HFF-Myc (cell line): ENCODE measurements at regions not wholly inside any gene's neighbourhood (a gene's known extent, or its start where the extent isn't known, plus 50 kb on each side); places are given as distances from the start of the nearest gene placed in this dataset.

ENCODE experiments used
- DNase-seq: peaks from one replicate; pipeline ENCODE4 v3.0.0-alpha.2; 2011; ENCODE audit warnings: low read depth; ENCODE audit errors: extremely low read depth
- H3K4me3 ChIP-seq: replicated peaks from 2 replicates; pipeline ENCODE4 v1.5.1; 2011; ENCODE audit warnings: low read depth, mild to moderate bottlenecking, control low read depth, low read length
- TF ChIP-seq, protein P1 (sequence below): IDR thresholded peaks from 2 replicates; pipeline ENCODE4 v1.5.1; 2012; ENCODE audit warnings: mild to moderate bottlenecking, low read depth, low read length, control low read depth; ENCODE audit errors: missing control alignments

DNA sequence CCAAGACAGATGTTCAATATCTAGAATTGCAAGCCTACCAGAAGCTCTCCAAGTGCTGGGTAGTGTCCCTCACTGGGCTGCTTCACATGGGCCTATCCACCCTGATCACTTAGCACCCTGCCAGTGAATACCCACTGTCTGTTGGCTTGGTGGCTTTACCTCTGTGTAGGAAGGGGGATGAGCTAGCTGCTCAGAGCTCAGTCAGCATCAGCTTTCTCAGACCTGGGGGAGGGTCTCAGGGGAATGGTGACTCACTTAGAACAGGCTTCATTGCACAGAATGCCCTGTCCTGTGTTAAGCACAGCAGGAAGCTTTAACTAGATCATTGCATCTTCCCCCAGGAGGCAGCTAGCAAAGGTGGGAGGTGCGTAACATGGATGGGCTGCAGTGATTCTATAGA lies 209.8 kb downstream of the PDCD6IP start:
- TF ChIP-seq, protein P1, sequence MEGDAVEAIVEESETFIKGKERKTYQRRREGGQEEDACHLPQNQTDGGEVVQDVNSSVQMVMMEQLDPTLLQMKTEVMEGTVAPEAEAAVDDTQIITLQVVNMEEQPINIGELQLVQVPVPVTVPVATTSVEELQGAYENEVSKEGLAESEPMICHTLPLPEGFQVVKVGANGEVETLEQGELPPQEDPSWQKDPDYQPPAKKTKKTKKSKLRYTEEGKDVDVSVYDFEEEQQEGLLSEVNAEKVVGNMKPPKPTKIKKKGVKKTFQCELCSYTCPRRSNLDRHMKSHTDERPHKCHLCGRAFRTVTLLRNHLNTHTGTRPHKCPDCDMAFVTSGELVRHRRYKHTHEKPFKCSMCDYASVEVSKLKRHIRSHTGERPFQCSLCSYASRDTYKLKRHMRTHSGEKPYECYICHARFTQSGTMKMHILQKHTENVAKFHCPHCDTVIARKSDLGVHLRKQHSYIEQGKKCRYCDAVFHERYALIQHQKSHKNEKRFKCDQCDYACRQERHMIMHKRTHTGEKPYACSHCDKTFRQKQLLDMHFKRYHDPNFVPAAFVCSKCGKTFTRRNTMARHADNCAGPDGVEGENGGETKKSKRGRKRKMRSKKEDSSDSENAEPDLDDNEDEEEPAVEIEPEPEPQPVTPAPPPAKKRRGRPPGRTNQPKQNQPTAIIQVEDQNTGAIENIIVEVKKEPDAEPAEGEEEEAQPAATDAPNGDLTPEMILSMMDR: no peak
- no peak overlapping the region for H3K4me3 ChIP-seq
- no peak for DNase-seq

DNA sequence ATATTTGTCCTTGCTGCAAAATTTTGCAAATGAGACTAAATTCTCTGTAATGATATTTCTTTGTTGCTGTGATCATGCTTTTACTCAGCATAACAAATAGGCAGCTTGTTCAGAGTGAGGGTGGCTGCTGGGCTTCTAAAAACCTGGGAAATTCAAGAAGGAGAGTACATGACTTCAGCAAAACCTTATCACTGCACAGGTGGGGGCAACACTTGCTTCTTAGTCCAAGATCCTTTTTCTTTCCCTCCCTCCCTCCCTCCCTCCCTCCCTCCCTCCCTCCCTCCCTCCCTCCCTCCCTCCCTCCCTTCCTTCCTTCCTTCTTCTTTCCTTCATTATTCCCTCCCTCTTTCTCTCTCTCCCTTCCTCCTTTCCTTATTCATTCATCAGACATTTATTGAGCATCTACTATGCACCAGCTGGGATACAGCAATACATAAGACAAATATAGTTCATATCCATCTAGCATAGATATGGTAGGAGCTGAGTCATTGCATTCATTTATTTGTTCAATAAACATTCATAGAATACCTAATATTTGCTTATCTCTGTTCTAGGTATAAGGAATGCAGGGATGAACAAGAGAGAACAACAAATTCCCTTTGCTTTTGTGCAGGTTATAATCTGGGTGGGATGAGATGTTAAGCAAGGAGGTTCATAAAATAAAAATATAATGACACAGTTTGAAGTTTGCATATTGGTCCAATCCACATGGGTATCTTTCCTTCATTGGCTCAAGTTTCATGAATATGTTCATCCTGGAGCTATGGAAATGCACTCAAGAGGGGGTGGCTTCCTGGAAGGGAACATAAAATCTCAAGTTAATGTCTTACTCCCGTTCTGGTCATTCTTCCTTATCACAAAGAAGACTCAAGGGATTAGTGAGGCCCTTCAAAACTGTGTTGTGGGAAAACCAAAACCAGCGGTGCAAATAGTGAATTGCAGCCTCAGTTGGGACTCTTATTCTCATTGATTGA lies 210.7 kb downstream of the PDCD6IP start:
- H3K4me3 ChIP-seq: no peak overlapping the region
- TF ChIP-seq, protein P1: no peak
- DNase-seq: no peak

DNA sequence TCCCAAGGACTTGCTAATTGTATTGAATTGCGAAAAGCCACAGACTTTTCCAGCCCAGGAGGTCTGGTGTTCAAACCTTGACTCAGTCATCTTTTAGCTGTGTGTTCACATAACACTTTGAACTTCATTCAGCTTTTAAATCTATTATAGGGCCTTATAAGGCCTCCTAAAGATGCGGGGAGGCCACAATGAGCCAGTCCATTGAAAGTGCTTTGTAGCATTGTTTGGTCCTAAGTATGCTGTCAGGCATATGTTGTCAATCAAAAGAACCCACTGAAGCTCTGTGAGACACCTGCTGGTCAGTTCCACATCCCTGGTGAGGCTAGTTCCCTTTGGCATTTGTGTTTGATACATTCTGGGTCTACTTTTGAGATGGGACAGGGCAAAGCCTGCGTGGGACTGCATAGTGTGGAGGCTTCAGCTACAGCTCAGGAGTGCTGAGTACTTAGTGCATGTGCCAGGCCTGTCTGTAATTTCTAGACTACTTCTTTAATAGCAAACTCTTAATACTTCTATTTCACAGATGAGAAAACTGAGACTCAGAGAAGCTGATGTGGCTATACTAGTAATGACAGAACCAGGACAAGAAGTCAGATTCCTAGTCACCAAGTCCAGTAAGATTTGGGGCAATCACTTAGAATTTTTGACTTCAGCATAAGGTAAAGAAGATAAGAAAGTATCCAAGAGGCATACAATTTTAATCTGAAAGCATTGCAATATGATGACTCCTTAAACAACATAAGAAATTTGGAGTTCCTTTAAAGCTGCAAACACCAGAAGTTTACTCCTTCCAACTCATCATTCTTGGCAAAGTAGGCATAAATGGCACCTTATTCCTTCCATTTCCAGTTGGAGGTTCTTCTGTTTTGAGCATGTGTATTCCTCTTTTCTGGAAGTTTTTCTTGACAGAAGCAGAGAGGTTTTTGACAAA lies 213.0 kb downstream of the PDCD6IP start:
- DNase-seq: peak; percentile 15
- TF ChIP-seq, protein P1: peak; percentile 36
- H3K4me3 ChIP-seq: no peak overlapping the region

DNA sequence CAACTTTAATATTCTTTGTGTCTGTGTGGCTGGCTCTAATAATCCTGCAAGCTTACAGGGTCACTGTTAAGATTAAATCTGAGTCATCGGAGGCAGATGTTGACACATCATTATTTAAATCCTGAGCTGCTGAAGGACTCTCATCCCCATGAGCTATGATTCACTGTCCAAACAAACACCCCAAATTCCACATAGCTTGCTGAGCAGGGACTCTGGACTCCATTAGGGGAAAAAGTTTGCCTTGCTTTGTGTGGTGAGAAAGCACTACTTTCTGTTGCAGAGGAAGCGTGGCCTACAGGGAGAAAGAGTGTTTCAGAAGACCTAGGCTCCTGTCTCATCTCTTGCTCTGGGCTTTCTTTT lies 213.7 kb downstream of the PDCD6IP start:
- peak; percentile 94 for DNase-seq
- TF ChIP-seq, protein P1: no peak
- H3K4me3 ChIP-seq: no peak overlapping the region

DNA sequence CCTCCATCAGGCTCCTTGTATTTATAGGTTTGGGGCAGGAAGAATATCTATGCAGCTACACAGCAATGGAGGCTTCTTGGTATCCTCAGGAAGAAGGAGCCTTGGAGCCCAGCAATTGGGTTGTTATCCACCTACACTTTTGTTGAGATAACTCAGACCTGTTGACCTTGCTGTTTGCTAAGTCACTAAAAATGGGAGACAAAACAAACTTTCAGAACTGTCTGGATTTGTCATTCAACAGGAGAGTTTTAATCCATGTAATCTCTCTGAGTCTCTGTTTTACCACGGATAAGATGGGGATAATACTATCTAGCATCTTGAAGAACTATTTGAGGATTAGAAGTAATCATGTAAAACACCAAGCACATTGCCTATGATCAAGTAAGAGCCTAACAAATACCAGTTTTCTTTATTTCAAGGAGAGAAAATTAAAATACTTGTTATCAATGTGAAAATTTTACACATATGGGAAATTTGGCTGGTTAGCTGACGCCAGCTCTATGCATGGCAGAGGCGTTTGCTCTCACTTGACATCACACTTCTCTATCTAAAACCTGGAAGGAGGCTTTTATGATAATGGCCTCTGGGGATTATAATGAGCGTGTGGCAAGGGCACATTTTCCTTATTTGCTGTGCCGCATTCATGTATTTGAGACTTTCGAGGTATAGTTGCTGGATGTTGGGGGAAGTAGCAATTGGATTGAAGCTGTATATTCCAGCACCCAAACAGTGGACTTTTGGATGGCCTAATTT lies 215.6 kb downstream of the PDCD6IP start:
- TF ChIP-seq, protein P1: no peak
- H3K4me3 ChIP-seq: no peak overlapping the region
- DNase-seq: no peak
